Keratinocyte (primary cell): ENCODE measurements at regions not wholly inside any gene's neighbourhood (a gene's known extent, or its start where the extent isn't known, plus 50 kb on each side); places are given as distances from the start of the nearest gene placed in this dataset.
"Not testable (repeated sequence)": the region's sequence is repeated elsewhere in the genome, so short reads cannot be mapped to it uniquely, and the experiment has no call there.

Experiments used
- DNase-seq: peaks from one replicate; pipeline ENCODE4 v3.0.0-alpha.2; 2011; ENCODE audit warnings: low read depth, missing footprints, low spot score
- FAIRE-seq: peaks from 2 replicates; lab custom pipeline; 2011; peaks lifted over from hg19 to GRCh38; lab: Jason Lieb, UNC
- H2AFZ ChIP-seq: 2 replicates; pipeline ENCODE4 v1.6.0; 2012; ENCODE audit warnings: low read length, control low read depth, inconsistent platforms; ENCODE audit not compliant: control insufficient read depth
- H3K27ac ChIP-seq: 2 replicates; pipeline ENCODE4 v1.5.1; 2011; ENCODE audit warnings: low read length; ENCODE audit not compliant: control insufficient read depth, insufficient read depth
- H3K27me3 ChIP-seq: 3 replicates; pipeline ENCODE4 v1.6.0; 2011; ENCODE audit warnings: low read length; ENCODE audit not compliant: control insufficient read depth, insufficient read depth; ENCODE audit errors: extremely low read depth
- H3K36me3 ChIP-seq, 2 experiments: 2 replicates in 1 of 2; 3 replicates in 1 of 2; pipeline ENCODE4 v1.5.1; 2011; ENCODE audit warnings: low read length in 2 of 2, mild to moderate bottlenecking in 1 of 2; ENCODE audit not compliant: control insufficient read depth in 2 of 2, insufficient read depth in 2 of 2; ENCODE audit errors: extremely low read depth in 1 of 2
- H3K4me1 ChIP-seq: 3 replicates; pipeline ENCODE4 v1.5.1; 2011; ENCODE audit warnings: low read length; ENCODE audit not compliant: control insufficient read depth, insufficient read depth; ENCODE audit errors: extremely low read depth
- H3K4me2 ChIP-seq: 3 replicates; pipeline ENCODE4 v1.6.0; 2011; ENCODE audit warnings: low read depth, low read length; ENCODE audit not compliant: control insufficient read depth, insufficient read depth; ENCODE audit errors: extremely low read depth
- H3K4me3 ChIP-seq, 3 experiments: fragments of 200-600 bp in 1 of 3; sonication (generic) in 1 of 3; 2 replicates in 2 of 3; 3 replicates in 1 of 3; pipeline ENCODE4 v1.5.1; 2011 to 2016; ENCODE audit warnings: low read length in 3 of 3, mild to moderate bottlenecking in 3 of 3, control low read depth in 2 of 3, inconsistent platforms in 1 of 3, low read depth in 1 of 3, mixed read lengths in 1 of 3, mixed run types in 1 of 3, moderate library complexity in 1 of 3; ENCODE audit not compliant: control insufficient read depth in 2 of 3, insufficient read depth in 2 of 3; ENCODE audit errors: extremely low read depth in 1 of 3
- H3K79me2 ChIP-seq: 2 replicates; pipeline ENCODE4 v1.6.0; 2012; ENCODE audit warnings: low read length; ENCODE audit not compliant: control insufficient read depth, insufficient read depth
- H3K9ac ChIP-seq: 3 replicates; pipeline ENCODE4 v1.6.0; 2011; ENCODE audit warnings: low read length; ENCODE audit not compliant: control insufficient read depth, insufficient read depth; ENCODE audit errors: extremely low read depth
- H3K9me1 ChIP-seq: 3 replicates; pipeline ENCODE4 v1.6.0; 2011; ENCODE audit warnings: low read length; ENCODE audit not compliant: control insufficient read depth, insufficient read depth; ENCODE audit errors: extremely low read depth
- H3K9me3 ChIP-seq: 2 replicates; pipeline ENCODE4 v1.5.1; 2012; ENCODE audit warnings: low read depth, low read length; ENCODE audit not compliant: control insufficient read depth
- H4K20me1 ChIP-seq: 3 replicates; pipeline ENCODE4 v1.6.0; 2011; ENCODE audit warnings: low read length; ENCODE audit not compliant: control insufficient read depth, insufficient read depth; ENCODE audit errors: extremely low read depth
- EZH2 ChIP-seq: IDR thresholded peaks from one replicate; pipeline ENCODE4 v1.6.1; 2012; ENCODE audit warnings: inconsistent platforms, mild to moderate bottlenecking, low read length, moderate library complexity
- dilution Hi-C: fragments of 300-500 bp; cut with MboI; formaldehyde crosslinking; loops from one replicate; pipeline ENCODE4 v1.7.0; 2020; ENCODE audit warnings: low sequenced_read_pairs; ENCODE audit not compliant: extremely low pct_ligation_motif_present
- TF ChIP-seq, protein P1 (sequence below), 3 experiments: IDR thresholded peaks in 1 of 3; conservative IDR thresholded peaks in 1 of 3; optimal IDR thresholded peaks in 1 of 3; 2 replicates in 2 of 3; 3 replicates in 1 of 3; pipeline versions ENCODE3 to v1.5.1; 2011; ENCODE audit warnings: low read length in 3 of 3, mild to moderate bottlenecking in 3 of 3, moderate library complexity in 2 of 3, control low read depth in 1 of 3, inconsistent platforms in 1 of 3; ENCODE audit not compliant: insufficient read depth in 2 of 3; ENCODE audit errors: extremely low read depth in 1 of 3

DNA sequence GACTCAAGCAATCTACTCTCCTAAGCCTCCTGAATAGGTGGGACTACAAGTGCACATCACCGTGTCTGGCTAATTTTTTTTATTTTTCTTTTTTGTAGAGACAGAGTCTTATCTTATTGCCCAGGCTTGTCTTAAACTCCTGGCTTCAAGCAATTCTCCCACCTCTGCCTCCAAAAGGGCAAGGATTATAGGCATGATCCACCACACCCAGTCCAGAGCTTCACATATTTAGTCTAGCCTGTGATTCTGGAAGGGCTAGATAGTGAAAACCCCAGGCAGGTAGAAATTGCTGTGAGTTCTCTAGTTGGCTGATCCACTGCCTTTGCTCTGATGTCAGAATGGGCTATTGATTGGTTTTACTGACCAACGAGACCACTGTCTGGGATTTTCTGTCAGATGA lies 854.6 kb upstream of the MIR17HG start:
- FAIRE-seq (no peak), DNase-seq (no peak)
- TF ChIP-seq, protein P1, sequence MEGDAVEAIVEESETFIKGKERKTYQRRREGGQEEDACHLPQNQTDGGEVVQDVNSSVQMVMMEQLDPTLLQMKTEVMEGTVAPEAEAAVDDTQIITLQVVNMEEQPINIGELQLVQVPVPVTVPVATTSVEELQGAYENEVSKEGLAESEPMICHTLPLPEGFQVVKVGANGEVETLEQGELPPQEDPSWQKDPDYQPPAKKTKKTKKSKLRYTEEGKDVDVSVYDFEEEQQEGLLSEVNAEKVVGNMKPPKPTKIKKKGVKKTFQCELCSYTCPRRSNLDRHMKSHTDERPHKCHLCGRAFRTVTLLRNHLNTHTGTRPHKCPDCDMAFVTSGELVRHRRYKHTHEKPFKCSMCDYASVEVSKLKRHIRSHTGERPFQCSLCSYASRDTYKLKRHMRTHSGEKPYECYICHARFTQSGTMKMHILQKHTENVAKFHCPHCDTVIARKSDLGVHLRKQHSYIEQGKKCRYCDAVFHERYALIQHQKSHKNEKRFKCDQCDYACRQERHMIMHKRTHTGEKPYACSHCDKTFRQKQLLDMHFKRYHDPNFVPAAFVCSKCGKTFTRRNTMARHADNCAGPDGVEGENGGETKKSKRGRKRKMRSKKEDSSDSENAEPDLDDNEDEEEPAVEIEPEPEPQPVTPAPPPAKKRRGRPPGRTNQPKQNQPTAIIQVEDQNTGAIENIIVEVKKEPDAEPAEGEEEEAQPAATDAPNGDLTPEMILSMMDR (optimal IDR thresholded peaks at IDR 0.05 in 1 of 3, IDR thresholded peaks at IDR 0.05 in 1 of 3, conservative IDR thresholded peaks at IDR 0.05 in 1 of 3; ENCODE audit: extremely low read depth in 1 of 3, insufficient read depth in 2 of 3, low read length in 3 of 3): no peak
- TF ChIP-seq EZH2: no peak
- no peaks in the 10 kb centered on the region for H3K79me2 ChIP-seq
- no peaks in the 10 kb centered on the region for H4K20me1 ChIP-seq
- dilution Hi-C loops: no loop called here
- no peaks in the 10 kb centered on the region for H3K9me1 ChIP-seq
- H3K9ac ChIP-seq: no peak overlapping the region
- no peak overlapping the region for H2AFZ ChIP-seq
- no peaks in the 10 kb centered on the region for H3K36me3 ChIP-seq
- no peak overlapping the region for H3K27ac ChIP-seq
- H3K4me2 ChIP-seq: no peak overlapping the region
- H3K4me1 ChIP-seq: no peaks in the 10 kb centered on the region
- no peak overlapping the region for H3K4me3 ChIP-seq
- H3K27me3 ChIP-seq: no peaks in the 10 kb centered on the region
- H3K9me3 ChIP-seq: no peaks in the 10 kb centered on the region

DNA sequence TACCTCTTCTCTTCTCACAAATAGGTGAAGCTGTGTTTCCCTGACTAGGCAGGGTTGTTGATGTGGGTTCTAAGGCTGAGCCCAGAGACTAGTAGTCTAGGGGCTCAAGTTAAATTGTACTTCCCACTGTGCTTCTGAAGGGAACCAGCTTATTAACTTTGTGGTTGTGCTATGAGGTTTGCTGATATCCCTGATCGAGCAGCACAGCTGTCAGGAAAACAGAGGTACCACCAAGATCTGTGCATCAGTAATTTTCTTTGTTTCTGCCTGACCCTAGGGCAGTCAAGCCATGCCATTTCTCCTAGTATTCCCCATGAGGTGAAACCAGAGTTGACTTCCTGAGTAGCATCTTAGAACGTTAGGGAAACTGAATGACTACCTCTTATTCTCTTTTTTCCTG lies 853.8 kb upstream of the MIR17HG start:
- TF ChIP-seq, protein P1 (optimal IDR thresholded peaks at IDR 0.05 in 1 of 3, IDR thresholded peaks at IDR 0.05 in 1 of 3, conservative IDR thresholded peaks at IDR 0.05 in 1 of 3; ENCODE audit: extremely low read depth in 1 of 3, insufficient read depth in 2 of 3, low read length in 3 of 3): no peak
- Histone ChIP-seq H2AFZ (no peak overlapping the region), H3K4me2 (no peak overlapping the region), H3K4me1 (no peaks in the 10 kb centered on the region), H3K4me3 (no peak overlapping the region), H3K9me1 (no peaks in the 10 kb centered on the region), H4K20me1 (no peaks in the 10 kb centered on the region), H3K79me2 (no peaks in the 10 kb centered on the region), H3K36me3 (no peaks in the 10 kb centered on the region), H3K27ac (no peak overlapping the region), H3K9me3 (no peaks in the 10 kb centered on the region), H3K27me3 (no peaks in the 10 kb centered on the region), H3K9ac (no peak overlapping the region)
- dilution Hi-C loops: no loop called here
- DNase-seq: no peak
- FAIRE-seq: no peak

DNA sequence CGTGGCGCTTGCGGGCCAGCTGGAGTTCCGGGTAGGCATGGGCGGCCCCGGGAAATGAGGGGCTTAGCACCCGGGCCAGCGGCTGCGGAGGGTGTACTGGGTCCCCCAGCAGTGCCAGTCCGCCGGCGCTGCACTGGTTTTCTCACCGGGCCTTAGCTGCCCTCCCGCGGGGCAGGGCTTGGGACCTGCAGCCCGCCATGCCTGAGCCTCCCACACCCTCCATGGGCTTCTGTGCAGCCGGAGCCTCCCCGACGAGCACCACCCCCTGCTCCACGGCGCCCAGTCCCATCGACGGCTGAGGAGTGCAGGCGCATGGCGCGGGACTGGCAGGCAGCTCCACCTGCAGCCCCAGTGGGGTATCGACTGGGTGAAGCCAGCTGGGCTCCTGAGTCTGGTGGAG lies 852.6 kb upstream of the MIR17HG start:
- H3K9me1 ChIP-seq, H3K79me2 ChIP-seq, H3K27ac ChIP-seq, H4K20me1 ChIP-seq, H2AFZ ChIP-seq, dilution Hi-C loops, FAIRE-seq, H3K4me2 ChIP-seq, H3K36me3 ChIP-seq, H3K27me3 ChIP-seq, H3K4me1 ChIP-seq, H3K4me3 ChIP-seq, H3K9ac ChIP-seq, DNase-seq, H3K9me3 ChIP-seq: not testable (repeated sequence)
